PC-9 (cell line): ENCODE measurements at regions not wholly inside any gene's neighbourhood (a gene's known extent, or its start where the extent isn't known, plus 50 kb on each side); places are given as distances from the start of the nearest gene placed in this dataset.

ENCODE experiments used
- CTCF ChIP-seq: fragments of 200-600 bp; sonication (generic); conservative IDR thresholded peaks from 2 replicates; pipeline ENCODE4 v1.6.1; 2017; ENCODE audit warnings: mixed run types, antibody characterized with exemption, mild to moderate bottlenecking, moderate library complexity
- EZH2 ChIP-seq: fragments of 200-600 bp; sonication (generic); IDR thresholded peaks from 2 replicates; pipeline ENCODE4 v1.8.0; 2017; ENCODE audit warnings: antibody characterized with exemption, low read depth

GRCh38 chr3:80612366-80612765 is 844.6 kb upstream of the ROBO1 start:
- TF ChIP-seq CTCF (no peak), EZH2 (no peak)
